Osteocyte (in vitro differentiated cells): ENCODE measurements at regions not wholly inside any gene's neighbourhood (a gene's known extent, or its start where the extent isn't known, plus 50 kb on each side); places are given as distances from the start of the nearest gene placed in this dataset.
A peak's percentile ranks its signal among the peaks of the same experiment; 100 is the strongest.

Source experiments
- DNase-seq: peaks from one replicate; pipeline ENCODE4 v3.0.0; 2021; ENCODE audit warnings: mixed read lengths; ENCODE audit not compliant: unreplicated experiment; ENCODE audit errors: extremely low spot score
- H3K27ac Mint-ChIP-seq: one replicate; pipeline ENCODE4 v1.8.0; 2021; ENCODE audit warnings: mild to moderate bottlenecking, mixed read lengths; ENCODE audit not compliant: unreplicated experiment
- H3K27me3 Mint-ChIP-seq: one replicate; pipeline ENCODE4 v1.8.0; 2021; ENCODE audit warnings: mixed read lengths; ENCODE audit not compliant: unreplicated experiment
- H3K36me3 Mint-ChIP-seq: one replicate; pipeline ENCODE4 v1.8.0; 2021; ENCODE audit warnings: mixed read lengths; ENCODE audit not compliant: unreplicated experiment
- H3K4me1 Mint-ChIP-seq: one replicate; pipeline ENCODE4 v1.8.0; 2021; ENCODE audit warnings: mixed read lengths; ENCODE audit not compliant: unreplicated experiment
- H3K4me3 Mint-ChIP-seq: one replicate; pipeline ENCODE4 v1.8.0; 2021; ENCODE audit warnings: mild to moderate bottlenecking, moderate library complexity, mixed read lengths; ENCODE audit not compliant: unreplicated experiment
- H3K9me3 Mint-ChIP-seq: one replicate; pipeline ENCODE4 v1.8.0; 2021; ENCODE audit warnings: mixed read lengths; ENCODE audit not compliant: unreplicated experiment
- CTCF ChIP-seq: fragments of 200-600 bp; sonication (generic); IDR thresholded peaks from 2 replicates; pipeline ENCODE4 v1.5.0; 2021; ENCODE audit warnings: antibody characterized with exemption, mild to moderate bottlenecking, moderate library complexity

- peak overlapping the region; percentile 13 for H3K27ac Mint-ChIP-seq
- TF ChIP-seq CTCF = peak; percentile 41
- no peaks in the 10 kb centered on the region for H3K27me3 Mint-ChIP-seq
- H3K36me3 Mint-ChIP-seq = no peaks in the 10 kb centered on the region
- no peak overlapping the region for H3K4me3 Mint-ChIP-seq
- H3K4me1 Mint-ChIP-seq = peaks cover 81% of the 10 kb centered on the region
- H3K9me3 Mint-ChIP-seq = no peaks in the 10 kb centered on the region
- no peak for DNase-seq
Measured at GRCh38 chr6:56767892-56768531, 125.3 kb upstream of the DST start.

GRCh38 chr6:56767435-56767834 is 124.7 kb upstream of the DST start:
- no peak for DNase-seq
- peak overlapping the region; percentile 86 for H3K27ac Mint-ChIP-seq
- TF ChIP-seq CTCF = no peak

GRCh38 chr6:56766806-56767178 is 124.1 kb upstream of the DST start:
- H3K27me3 Mint-ChIP-seq = no peaks in the 10 kb centered on the region
- DNase-seq = no peak
- H3K4me1 Mint-ChIP-seq = peaks cover 70% of the 10 kb centered on the region
- peak overlapping the region; percentile 86 for H3K27ac Mint-ChIP-seq
- no peaks in the 10 kb centered on the region for H3K9me3 Mint-ChIP-seq
- peak overlapping the region; percentile 29 for H3K4me3 Mint-ChIP-seq
- no peaks in the 10 kb centered on the region for H3K36me3 Mint-ChIP-seq
- no peak for TF ChIP-seq CTCF

More at GRCh38 chr6:56767435-56767834, 124.7 kb upstream of the DST start:
- Mint-ChIP-seq H3K36me3 (no peaks in the 10 kb centered on the region), H3K4me3 (no peak overlapping the region), H3K27me3 (no peaks in the 10 kb centered on the region), H3K4me1 (peaks cover 75% of the 10 kb centered on the region), H3K9me3 (no peaks in the 10 kb centered on the region)

GRCh38 chr6:56766139-56766805 is 123.6 kb upstream of the DST start:
- no peak for DNase-seq
- Mint-ChIP-seq H3K4me1 (peaks cover 65% of the 10 kb centered on the region), H3K9me3 (no peaks in the 10 kb centered on the region), H3K4me3 (peak overlapping the region; percentile 29), H3K27ac (peak overlapping the region; percentile 86), H3K36me3 (no peaks in the 10 kb centered on the region), H3K27me3 (no peaks in the 10 kb centered on the region)
- TF ChIP-seq CTCF = no peak

- DNase-seq = no peak
- no peak for TF ChIP-seq CTCF
- no peak overlapping the region for H3K27ac Mint-ChIP-seq
- H3K4me3 Mint-ChIP-seq = no peak overlapping the region
- H3K4me1 Mint-ChIP-seq = peaks cover 57% of the 10 kb centered on the region
- no peaks in the 10 kb centered on the region for H3K27me3 Mint-ChIP-seq
- H3K36me3 Mint-ChIP-seq = no peaks in the 10 kb centered on the region
- no peaks in the 10 kb centered on the region for H3K9me3 Mint-ChIP-seq
Measured at GRCh38 chr6:56765494-56765893, 122.8 kb upstream of the DST start.
